ENCODE measurements at regions not wholly inside any gene's neighbourhood (a gene's known extent, or its start where the extent isn't known, plus 50 kb on each side); places are given as distances from the start of the nearest gene placed in this dataset.
A peak's percentile ranks its signal among the peaks of the same experiment; 100 is the strongest.
"Not testable (repeated sequence)": the region's sequence is repeated elsewhere in the genome, so short reads cannot be mapped to it uniquely, and the experiment has no call there.

DNA sequence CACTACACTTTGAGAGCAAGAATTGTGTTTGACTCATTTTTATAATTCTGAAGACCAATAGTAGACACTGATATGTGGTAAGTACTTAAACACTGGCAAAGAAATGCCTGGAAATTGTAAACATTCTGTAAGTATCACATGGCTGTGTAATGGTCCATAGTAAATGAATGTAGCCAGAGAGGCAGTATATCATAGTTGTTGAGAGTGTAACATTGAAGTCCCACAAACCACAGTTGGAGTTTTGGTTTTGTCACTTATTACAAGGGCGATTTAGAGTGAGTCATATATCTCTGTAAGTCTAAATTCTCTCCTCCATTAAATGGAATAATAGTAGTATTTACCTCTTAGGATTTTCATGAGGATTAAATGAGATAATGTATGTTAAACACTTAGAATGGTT lies 181.1 kb upstream of the MEF2C start:
- no peak for TF ChIP-seq ZFX (IDR thresholded peaks at IDR 0.05; ENCODE audit: borderline replicate concordance)
- TF ChIP-seq, protein P1, sequence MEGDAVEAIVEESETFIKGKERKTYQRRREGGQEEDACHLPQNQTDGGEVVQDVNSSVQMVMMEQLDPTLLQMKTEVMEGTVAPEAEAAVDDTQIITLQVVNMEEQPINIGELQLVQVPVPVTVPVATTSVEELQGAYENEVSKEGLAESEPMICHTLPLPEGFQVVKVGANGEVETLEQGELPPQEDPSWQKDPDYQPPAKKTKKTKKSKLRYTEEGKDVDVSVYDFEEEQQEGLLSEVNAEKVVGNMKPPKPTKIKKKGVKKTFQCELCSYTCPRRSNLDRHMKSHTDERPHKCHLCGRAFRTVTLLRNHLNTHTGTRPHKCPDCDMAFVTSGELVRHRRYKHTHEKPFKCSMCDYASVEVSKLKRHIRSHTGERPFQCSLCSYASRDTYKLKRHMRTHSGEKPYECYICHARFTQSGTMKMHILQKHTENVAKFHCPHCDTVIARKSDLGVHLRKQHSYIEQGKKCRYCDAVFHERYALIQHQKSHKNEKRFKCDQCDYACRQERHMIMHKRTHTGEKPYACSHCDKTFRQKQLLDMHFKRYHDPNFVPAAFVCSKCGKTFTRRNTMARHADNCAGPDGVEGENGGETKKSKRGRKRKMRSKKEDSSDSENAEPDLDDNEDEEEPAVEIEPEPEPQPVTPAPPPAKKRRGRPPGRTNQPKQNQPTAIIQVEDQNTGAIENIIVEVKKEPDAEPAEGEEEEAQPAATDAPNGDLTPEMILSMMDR (IDR thresholded peaks at IDR 0.05): no peak
- H3K27ac ChIP-seq: no peak overlapping the region

DNA sequence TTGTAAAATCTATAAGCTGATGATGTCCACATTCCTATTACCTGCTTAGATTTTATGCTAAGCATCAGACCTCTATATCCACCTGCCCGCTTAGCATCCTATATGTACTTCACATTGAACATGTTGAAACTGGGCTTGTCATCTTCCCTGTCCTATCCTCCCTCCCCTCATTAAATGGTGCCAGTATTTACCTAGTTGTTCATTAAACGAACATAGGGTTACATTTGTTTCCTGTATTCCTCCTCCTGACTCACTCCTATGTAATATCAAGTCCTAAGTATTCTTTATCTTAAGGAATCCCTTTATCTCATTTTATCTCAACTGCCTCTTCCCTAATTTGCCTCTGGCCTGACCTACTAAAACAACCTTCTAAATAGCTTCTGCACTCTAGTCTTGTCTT lies 177.8 kb upstream of the MEF2C start:
- no peak overlapping the region for H3K27ac ChIP-seq
- TF ChIP-seq ZFX (IDR thresholded peaks at IDR 0.05; ENCODE audit: borderline replicate concordance): no peak

DNA sequence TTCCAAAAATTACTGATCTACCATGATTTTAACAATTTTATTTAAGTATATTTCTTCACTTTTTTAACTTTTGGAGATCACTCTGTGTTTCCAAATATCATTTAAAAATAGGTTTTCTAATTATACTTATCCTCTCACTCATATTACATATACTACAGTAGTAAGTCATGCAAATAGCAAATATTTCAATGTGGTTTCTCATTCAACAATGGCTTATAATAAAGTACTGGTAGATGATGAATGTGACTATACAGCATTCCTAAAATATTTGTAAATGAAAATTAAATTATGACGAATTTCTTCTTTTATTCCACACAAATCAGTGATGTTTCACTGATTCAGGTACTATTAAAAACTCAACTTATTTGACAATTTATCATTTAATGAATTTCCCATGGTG lies 176.3 kb upstream of the MEF2C start:
- TF ChIP-seq, protein P1 (IDR thresholded peaks at IDR 0.05): no peak
- TF ChIP-seq ZFX (IDR thresholded peaks at IDR 0.05; ENCODE audit: borderline replicate concordance): no peak
- H3K27ac ChIP-seq: no peak overlapping the region

DNA sequence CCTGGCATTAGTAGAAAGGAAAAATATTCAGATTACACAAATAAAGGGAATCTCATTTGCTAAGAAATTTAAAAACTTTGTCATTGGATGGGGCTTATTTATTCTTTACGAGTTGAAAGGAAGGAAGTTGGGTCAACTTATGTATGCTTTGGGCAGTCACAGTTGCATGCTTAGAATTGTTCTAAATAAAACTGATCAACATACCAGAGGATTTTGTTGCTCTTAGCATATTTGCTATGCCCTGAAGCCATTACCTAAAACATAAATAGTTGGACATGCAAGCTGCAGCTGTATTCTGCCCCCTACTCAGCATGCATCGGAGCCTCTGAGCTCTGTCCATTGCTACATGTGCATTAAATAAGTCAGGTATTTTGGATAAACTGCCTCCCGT lies 172.7 kb upstream of the MEF2C start:
- H3K27ac ChIP-seq: no peak overlapping the region
- no peak for TF ChIP-seq ZFX (IDR thresholded peaks at IDR 0.05; ENCODE audit: borderline replicate concordance)
- TF ChIP-seq, protein P1 (IDR thresholded peaks at IDR 0.05): no peak

DNA sequence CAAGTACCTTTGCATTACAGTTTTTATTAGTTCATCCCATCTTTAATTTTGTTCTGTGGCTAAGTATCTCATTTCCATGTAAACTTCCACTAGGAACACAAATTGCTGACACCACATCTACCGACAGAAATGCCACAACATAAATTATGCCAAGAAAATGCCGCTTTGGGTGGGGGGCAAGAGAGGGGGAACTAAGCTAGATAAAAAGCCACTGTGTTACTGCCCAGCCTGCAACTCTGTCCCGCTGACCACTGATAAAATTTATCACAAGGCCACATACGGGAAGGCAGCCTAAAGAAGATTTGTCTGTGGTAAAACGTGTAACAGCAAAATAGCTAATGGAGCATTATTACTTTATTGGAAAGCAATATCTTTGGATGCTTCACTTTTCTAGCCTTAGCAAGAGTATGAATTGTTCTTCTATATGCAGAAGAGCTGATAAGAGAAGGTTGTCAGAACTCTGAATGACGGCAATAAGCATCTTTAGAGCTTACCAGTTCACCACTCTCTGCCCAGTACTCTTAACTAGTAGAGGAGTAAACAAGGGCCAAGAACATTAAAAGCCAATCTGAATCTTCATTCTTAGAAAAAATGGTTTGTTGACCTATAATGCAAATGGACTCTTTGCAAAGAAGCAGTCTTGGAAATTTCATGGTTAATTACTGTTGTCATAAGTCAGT lies 172.2 kb upstream of the MEF2C start:
- H3K27ac ChIP-seq: no peak overlapping the region
- TF ChIP-seq ZFX (IDR thresholded peaks at IDR 0.05; ENCODE audit: borderline replicate concordance): no peak
- TF ChIP-seq, protein P1 (IDR thresholded peaks at IDR 0.05): no peak

DNA sequence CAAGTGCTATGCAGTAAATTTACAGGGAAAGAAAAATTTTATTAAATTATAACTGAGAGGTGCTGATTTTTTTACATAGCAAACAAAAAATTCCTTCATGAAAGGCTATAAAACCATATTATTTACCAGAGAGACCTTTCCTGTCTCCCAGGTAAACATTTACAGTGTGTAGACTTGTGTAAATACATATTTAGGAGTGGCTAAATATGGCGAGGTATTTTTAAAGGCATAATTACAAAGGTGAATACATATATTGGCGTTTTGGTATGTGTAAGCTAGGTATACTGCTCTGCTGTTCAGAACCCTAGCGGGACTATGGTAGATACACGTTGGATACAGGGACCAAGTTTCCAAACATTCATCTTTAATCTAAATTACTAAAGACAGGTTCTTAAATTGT lies 170.6 kb upstream of the MEF2C start:
- H3K27ac ChIP-seq: peak overlapping the region; percentile 30; the same call in 1 of the 2 replicates
- TF ChIP-seq, protein P1 (IDR thresholded peaks at IDR 0.05): no peak

DNA sequence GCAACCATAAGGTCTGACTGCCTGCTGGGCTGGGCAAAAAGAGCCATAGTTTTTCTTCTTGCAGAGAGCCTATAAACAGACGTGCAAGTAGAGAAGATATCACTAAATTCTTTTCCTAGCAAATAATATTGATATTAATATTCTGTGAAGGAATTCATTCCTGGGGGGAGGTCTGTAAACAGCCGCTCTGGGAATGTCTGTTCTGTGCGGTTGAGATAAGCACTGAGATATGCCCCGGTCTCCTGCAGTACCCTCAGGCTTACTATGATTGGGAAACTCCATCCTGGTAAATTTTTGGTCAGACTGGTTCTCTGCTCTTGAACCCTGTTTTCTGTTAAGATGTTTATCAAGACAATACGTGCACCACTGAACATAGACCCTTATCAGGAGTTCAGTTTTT lies 167.1 kb upstream of the MEF2C start:
- not testable (repeated sequence) for H3K27ac ChIP-seq

DNA sequence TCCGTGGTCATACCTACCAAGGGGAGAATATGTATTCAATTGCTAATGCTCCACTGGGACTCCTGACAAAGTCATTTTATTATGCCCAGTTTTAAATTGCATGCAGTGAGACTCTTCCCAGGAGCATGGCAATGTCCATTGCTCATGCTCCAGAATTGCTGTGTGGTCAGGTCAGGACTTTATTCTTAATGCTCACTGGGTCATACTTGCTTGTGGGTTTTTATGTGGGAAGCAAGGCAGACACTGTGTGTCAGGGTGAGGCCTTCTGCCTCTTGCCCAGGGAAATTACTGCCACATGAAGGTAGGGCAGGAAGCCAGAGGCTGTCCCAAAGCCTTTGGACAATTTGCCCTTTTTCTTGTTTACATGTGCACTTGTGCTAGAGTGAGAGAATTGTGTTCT lies 164.6 kb upstream of the MEF2C start:
- TF ChIP-seq, protein P1 (IDR thresholded peaks at IDR 0.05): no peak
- TF ChIP-seq ZFX (IDR thresholded peaks at IDR 0.05; ENCODE audit: borderline replicate concordance): no peak
- no peak overlapping the region for H3K27ac ChIP-seq
